GM20000 (cell line): ENCODE measurements at regions not wholly inside any gene's neighbourhood (a gene's known extent, or its start where the extent isn't known, plus 50 kb on each side); places are given as distances from the start of the nearest gene placed in this dataset.

ENCODE experiments used
- DNase-seq: peaks from one replicate; pipeline ENCODE4 v3.0.0; 2012; ENCODE audit warnings: low spot score
- CTCF ChIP-seq: IDR thresholded peaks from 2 replicates; pipeline ENCODE4 v1.5.1; 2012; ENCODE audit warnings: mild to moderate bottlenecking, control low read depth; ENCODE audit errors: extremely low read depth, missing control alignments

- no peak for DNase-seq
- no peak for TF ChIP-seq CTCF
Measured at GRCh38 chr2:239724851-239725550, 300.1 kb downstream of the NDUFA10 start.

DNA sequence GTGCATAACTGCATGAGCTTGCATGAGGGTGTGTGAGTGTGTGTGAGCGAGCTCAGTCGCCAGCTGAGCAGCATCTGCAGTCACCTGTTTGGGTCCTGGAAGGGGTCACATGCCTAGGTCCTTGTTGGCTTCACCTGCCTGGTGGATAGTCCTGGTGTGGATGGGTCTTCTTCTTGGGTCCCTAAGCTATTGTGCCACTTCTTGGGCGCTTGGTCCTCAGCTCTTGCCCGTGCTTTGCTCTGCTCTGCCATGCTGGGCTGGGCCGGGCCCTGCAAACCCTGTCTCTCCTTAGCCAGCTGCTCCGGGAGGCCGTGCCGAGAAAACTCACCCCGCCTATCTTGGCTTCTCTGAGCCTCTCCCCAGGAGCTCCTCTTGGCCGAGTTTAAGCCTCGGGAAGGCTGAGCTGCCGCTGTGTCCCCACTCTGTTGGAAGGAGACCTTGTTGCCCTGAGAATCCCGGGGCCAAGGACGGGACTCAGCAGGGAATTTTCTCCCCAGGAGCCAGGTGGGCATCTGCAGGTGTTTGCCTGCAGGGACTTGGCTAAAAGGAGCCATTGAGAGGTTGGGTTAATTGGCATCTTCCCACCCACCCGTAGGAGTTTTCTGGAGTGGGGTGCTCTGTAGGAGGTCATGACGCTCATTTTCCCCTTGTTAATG, 300.8 kb downstream of the NDUFA10 start:
- no peak for DNase-seq
- TF ChIP-seq CTCF, result no peak

DNA sequence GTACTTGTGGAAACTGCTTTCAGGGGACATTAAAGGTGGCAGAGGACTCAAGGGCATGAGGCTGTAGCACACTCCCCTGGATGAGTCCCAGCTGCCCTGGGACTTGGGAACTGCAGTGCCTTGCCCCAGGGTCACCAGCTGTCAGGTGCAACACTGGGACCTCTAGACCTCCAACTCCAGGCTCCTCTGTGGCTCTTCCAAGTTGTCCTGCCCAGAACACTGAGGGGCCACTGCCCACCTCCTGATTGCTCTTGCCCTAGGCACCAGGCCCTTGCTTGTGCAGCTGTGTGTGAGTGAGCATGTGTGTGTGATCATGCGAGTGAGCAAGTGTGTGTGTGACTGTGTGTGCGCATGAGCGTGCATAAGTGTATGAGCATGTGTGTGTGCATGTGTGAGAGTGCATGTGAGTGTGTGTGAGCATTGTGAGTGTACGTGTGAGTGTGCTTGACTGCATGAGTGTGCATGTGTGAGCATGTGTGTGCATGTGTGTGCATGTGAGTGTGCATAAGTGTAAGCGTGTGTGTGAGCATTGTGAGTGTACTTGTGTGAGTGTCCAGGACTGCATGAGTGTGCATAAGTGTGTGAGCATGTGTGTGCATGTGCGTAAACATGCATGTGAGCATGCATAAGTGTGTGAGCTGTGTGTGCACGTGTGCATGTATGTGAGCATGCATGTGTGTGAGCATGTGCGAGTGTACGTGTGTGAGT, 301.5 kb downstream of the NDUFA10 start:
- TF ChIP-seq CTCF, result no peak
- no peak for DNase-seq

DNA sequence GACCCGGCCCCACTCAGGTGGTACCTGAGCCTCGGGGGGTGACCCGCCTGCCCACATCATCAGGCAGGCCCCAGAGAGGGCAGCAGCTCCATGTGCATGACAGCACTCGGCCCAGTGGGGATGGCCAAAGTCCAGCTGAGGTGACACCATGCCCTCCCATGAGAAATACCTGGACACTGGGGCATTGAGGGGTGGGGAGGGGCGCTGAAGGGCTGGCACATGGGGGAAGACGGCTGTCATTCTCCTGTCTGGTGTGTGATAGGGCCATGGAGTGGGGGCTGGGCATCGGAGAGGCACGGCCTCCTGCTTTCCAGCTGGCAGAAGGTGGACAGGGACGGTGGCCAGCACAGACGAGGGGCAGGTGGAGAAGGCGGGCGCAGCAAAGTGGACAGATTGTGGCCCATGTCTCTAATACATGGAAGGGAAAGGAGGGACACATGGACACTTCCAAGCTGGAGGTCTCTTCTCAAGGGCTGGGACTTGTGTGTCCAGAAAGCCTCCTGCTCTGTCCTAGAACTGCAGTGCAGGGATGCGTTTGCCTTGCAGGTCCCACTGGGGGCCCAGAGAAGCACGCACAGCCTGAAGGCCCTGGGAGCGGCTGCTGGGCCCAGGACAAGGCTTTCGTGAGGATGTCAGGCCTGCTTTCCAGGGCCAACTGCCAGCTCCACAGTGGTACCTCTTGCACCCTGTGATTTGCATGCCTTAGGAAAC, 302.2 kb downstream of the NDUFA10 start:
- DNase-seq, result no peak

GRCh38 chr2:239721991-239722759, 303.0 kb downstream of the NDUFA10 start:
- TF ChIP-seq CTCF, result no peak
- no peak for DNase-seq

More for the DNA sequence above, 302.2 kb downstream of the NDUFA10 start:
- TF ChIP-seq CTCF, result no peak

GRCh38 chr2:239721531-239721930, 303.6 kb downstream of the NDUFA10 start:
- DNase-seq, result no peak
- TF ChIP-seq CTCF, result no peak
